ENCODE measurements at regions not wholly inside any gene's neighbourhood (a gene's known extent, or its start where the extent isn't known, plus 50 kb on each side); places are given as distances from the start of the nearest gene placed in this dataset.

GRCh38 chr13:88369866-88370265 lies 698.7 kb downstream of the SLITRK5 start:
- intact Hi-C loops (cut with DNase I), result no loop called here
- Histone ChIP-seq H3K36me3 (no peaks in the 10 kb centered on the region), H3K4me3 (no peak overlapping the region), H3K27me3 (no peaks in the 10 kb centered on the region), H3K4me1 (ENCODE audit: insufficient read depth) (no peaks in the 10 kb centered on the region), H3K9me3 (no peaks in the 10 kb centered on the region), H3K27ac (no peak overlapping the region)
- no peak for DNase-seq
- TF ChIP-seq POLR2A (IDR thresholded peaks at IDR 0.05) (no peak), EP300 (IDR thresholded peaks at IDR 0.05) (no peak)
- TF ChIP-seq, protein P1, sequence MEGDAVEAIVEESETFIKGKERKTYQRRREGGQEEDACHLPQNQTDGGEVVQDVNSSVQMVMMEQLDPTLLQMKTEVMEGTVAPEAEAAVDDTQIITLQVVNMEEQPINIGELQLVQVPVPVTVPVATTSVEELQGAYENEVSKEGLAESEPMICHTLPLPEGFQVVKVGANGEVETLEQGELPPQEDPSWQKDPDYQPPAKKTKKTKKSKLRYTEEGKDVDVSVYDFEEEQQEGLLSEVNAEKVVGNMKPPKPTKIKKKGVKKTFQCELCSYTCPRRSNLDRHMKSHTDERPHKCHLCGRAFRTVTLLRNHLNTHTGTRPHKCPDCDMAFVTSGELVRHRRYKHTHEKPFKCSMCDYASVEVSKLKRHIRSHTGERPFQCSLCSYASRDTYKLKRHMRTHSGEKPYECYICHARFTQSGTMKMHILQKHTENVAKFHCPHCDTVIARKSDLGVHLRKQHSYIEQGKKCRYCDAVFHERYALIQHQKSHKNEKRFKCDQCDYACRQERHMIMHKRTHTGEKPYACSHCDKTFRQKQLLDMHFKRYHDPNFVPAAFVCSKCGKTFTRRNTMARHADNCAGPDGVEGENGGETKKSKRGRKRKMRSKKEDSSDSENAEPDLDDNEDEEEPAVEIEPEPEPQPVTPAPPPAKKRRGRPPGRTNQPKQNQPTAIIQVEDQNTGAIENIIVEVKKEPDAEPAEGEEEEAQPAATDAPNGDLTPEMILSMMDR (IDR thresholded peaks at IDR 0.05), result no peak

- Histone ChIP-seq H3K36me3 (no peaks in the 10 kb centered on the region), H3K9me3 (no peaks in the 10 kb centered on the region), H3K27me3 (no peaks in the 10 kb centered on the region), H3K4me1 (ENCODE audit: insufficient read depth) (no peaks in the 10 kb centered on the region), H3K4me3 (no peak overlapping the region), H3K27ac (no peak overlapping the region)
- 53 to 64% (median 61%) methylated on average over 2 of the region's 2 CpGs for WGBS, 3 donors
- DNase-seq, result no peak
- intact Hi-C loops (cut with DNase I), result no loop called here
- TF ChIP-seq, protein P1 (IDR thresholded peaks at IDR 0.05), result no peak
- no peak for TF ChIP-seq POLR2A (IDR thresholded peaks at IDR 0.05)
- no peak for TF ChIP-seq EP300 (IDR thresholded peaks at IDR 0.05)
These were observed 705.7 kb downstream of the SLITRK5 start for GRCh38 chr13:88376760-88377388.

DNA sequence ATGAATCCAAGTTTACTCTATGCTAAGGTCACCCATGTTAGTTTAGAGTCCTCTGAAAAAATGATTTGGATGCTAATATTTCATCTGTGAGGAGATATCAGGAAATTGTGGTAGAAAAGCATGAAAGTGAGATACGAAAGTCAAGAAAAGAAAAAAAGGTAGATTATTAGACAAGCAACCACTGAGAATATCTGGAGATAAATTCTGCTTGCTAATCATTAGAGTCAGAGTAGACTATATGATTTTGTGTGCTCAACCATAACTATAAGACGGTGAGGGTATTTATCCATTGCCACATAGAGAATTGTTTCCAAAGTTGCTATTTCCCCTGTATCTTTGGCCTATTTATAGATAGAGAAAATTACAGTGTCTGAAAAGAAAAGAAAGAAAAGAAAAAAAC lies 706.7 kb downstream of the SLITRK5 start:
- H3K36me3 ChIP-seq, result no peaks in the 10 kb centered on the region
- TF ChIP-seq, protein P1 (IDR thresholded peaks at IDR 0.05), result no peak
- TF ChIP-seq EP300 (IDR thresholded peaks at IDR 0.05) (no peak), POLR2A (IDR thresholded peaks at IDR 0.05) (no peak)
- H3K27me3 ChIP-seq, result no peaks in the 10 kb centered on the region
- H3K4me3 ChIP-seq, result no peak overlapping the region
- no peak overlapping the region for H3K27ac ChIP-seq
- WGBS, 3 donors, result 80 to 83% (median 81%) methylated on average over 2 of the region's 2 CpGs
- H3K9me3 ChIP-seq, result no peaks in the 10 kb centered on the region
- intact Hi-C loops (cut with DNase I), result no loop called here
- H3K4me1 ChIP-seq (ENCODE audit: insufficient read depth), result no peaks in the 10 kb centered on the region
- DNase-seq, result no peak

GRCh38 chr13:88384542-88384941 lies 713.4 kb downstream of the SLITRK5 start:
- no peak overlapping the region for H3K27ac ChIP-seq
- no peaks in the 10 kb centered on the region for H3K27me3 ChIP-seq
- intact Hi-C loops (cut with DNase I), result no loop called here
- H3K4me1 ChIP-seq (ENCODE audit: insufficient read depth), result no peaks in the 10 kb centered on the region
- H3K36me3 ChIP-seq, result no peaks in the 10 kb centered on the region
- H3K9me3 ChIP-seq, result no peaks in the 10 kb centered on the region
- no peak overlapping the region for H3K4me3 ChIP-seq
- DNase-seq, result no peak
- no peak for TF ChIP-seq POLR2A (IDR thresholded peaks at IDR 0.05)
- TF ChIP-seq EP300 (IDR thresholded peaks at IDR 0.05), result no peak
- TF ChIP-seq, protein P1 (IDR thresholded peaks at IDR 0.05), result no peak

Data from ovary (tissue), 7 donors.